Naive thymus-derived CD8-positive, alpha-beta T cell (primary cell): ENCODE measurements at regions not wholly inside any gene's neighbourhood (a gene's known extent, or its start where the extent isn't known, plus 50 kb on each side); places are given as distances from the start of the nearest gene placed in this dataset.

ENCODE experiments used
- ATAC-seq, 2 donors: fragments of 150-1000 bp; cut with Tn5 transposase in 1 of 2; sonication (Bioruptor Pico), chemical (Tn5 transposase) in 1 of 2; 1 replicate in 1 of 2; 2 replicates in 1 of 2; pipeline ENCODE4 v1.10.0; 2021; ENCODE audit warnings: mild to moderate bottlenecking in 2 of 2, moderate library complexity in 2 of 2
- POLR2A ChIA-PET: fragments of 350-600 bp; sonication (Branson Sonifier 250); formaldehyde crosslinking; loops from one replicate; lab custom pipeline; 2021; ENCODE audit warnings: antibody characterized with exemption; lab: Charles Lee
- DNase-seq, 10 donors: peaks; one replicate each; pipeline versions ENCODE4 v3.0.0 to v3.0.0-alpha.2; 2020 to 2022
- H3K27ac Mint-ChIP-seq, 10 donors: one replicate each; pipeline ENCODE4 v1.8.0; 2020 to 2022; ENCODE audit warnings: mild to moderate bottlenecking in 10 of 10, mixed read lengths in 10 of 10, moderate library complexity in 4 of 10, inconsistent platforms in 1 of 10
- H3K27me3 Mint-ChIP-seq, 5 donors: one replicate each; pipeline ENCODE4 v1.8.0; 2021 to 2022; ENCODE audit warnings: mixed read lengths in 5 of 5
- H3K36me3 Mint-ChIP-seq, 3 donors: one replicate each; pipeline ENCODE4 v1.8.0; 2020 to 2022; ENCODE audit warnings: mixed read lengths in 3 of 3, mild to moderate bottlenecking in 2 of 3, inconsistent platforms in 1 of 3
- H3K4me1 Mint-ChIP-seq, 4 donors: one replicate each; pipeline ENCODE4 v1.8.0; 2021 to 2022; ENCODE audit warnings: mixed read lengths in 4 of 4
- H3K4me3 Mint-ChIP-seq, 10 donors: one replicate each; pipeline ENCODE4 v1.8.0; 2020 to 2022; ENCODE audit warnings: mild to moderate bottlenecking in 10 of 10, mixed read lengths in 10 of 10, moderate library complexity in 6 of 10, inconsistent platforms in 1 of 10
- H3K9me3 Mint-ChIP-seq, 9 donors: one replicate each; pipeline ENCODE4 v1.8.0; 2020 to 2022; ENCODE audit warnings: mixed read lengths in 9 of 9, mild to moderate bottlenecking in 3 of 9, inconsistent platforms in 1 of 9, moderate library complexity in 1 of 9

DNA sequence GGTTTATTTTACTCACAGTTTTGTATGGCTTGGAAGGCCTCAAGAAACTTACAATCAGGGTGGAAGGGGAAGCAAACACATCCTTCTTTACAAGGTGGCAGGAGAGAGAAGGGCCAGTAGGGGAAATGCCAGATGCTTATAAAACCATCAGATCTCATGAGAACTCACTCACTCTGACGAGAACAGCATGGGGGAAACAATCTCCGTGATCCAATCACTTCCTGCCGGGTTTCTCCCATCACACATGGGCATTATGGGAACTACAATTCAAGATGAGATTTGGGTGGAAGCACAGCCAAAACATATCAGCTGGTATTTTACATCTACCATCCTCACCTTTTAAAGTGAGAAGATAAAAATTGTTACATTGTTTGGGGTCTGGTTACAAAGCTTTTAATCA is 427.9 kb upstream of the CDH7 start:
- no peak overlapping the region for H3K27ac Mint-ChIP-seq
- H3K9me3 Mint-ChIP-seq = peaks cover 0 to 20% (median 3%) of the 10 kb centered on the region in 9 donors
- H3K4me3 Mint-ChIP-seq = no peak overlapping the region
- POLR2A ChIA-PET = no interaction called here
- no peaks in the 10 kb centered on the region for H3K27me3 Mint-ChIP-seq
- no peak for DNase-seq
- H3K36me3 Mint-ChIP-seq = no peaks in the 10 kb centered on the region
- no peak for ATAC-seq
- no peaks in the 10 kb centered on the region for H3K4me1 Mint-ChIP-seq

DNA sequence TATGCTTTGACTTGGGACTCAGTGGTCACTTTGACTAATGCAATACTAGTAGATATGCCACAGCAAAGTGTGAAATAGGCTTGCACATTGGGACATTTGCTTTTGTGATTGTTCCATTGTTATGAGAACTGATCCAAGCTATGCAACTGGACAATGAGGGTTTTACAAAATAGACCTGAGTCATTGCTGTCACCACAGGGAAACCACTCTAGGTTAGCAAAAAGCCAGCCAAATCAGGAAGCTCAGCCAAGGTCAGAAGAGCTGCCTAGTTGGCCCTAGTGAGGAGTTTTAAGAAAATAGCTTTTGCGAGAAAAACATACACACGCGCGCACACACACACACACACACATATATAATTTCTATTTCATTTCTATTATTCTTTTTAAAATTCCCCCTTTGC is 452.4 kb upstream of the CDH7 start:
- no peak for ATAC-seq
- DNase-seq = no peak
- no peak overlapping the region for H3K27ac Mint-ChIP-seq
- POLR2A ChIA-PET = no interaction called here
- H3K4me1 Mint-ChIP-seq = no peaks in the 10 kb centered on the region
- no peaks in the 10 kb centered on the region for H3K27me3 Mint-ChIP-seq
- no peak overlapping the region for H3K4me3 Mint-ChIP-seq
- peaks cover 0 to 7% (median 0%) of the 10 kb centered on the region in 9 donors for H3K9me3 Mint-ChIP-seq
- H3K36me3 Mint-ChIP-seq = no peaks in the 10 kb centered on the region

DNA sequence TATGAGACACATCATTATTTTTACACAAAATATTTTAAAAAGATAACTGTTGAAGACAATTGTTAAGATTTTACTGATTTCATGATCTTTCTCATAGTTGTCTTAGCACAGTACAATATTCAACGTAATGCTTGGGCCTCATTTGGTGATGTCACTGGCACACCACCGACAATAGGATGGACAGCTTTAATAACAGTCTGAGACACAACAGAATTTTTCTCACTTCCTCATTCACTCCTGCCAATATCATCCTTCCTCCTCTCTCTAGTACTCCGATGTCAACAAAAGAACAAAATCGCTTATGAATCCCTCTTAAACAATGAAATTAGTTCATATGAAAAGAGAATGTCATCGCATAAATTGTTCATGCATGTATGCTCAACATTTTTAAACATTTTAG is 461.9 kb upstream of the CDH7 start:
- no peaks in the 10 kb centered on the region for H3K27me3 Mint-ChIP-seq
- ATAC-seq (no peak), DNase-seq (no peak)
- H3K4me1 Mint-ChIP-seq = peaks cover 0 to 2% (median 0%) of the 10 kb centered on the region in 4 donors
- no peaks in the 10 kb centered on the region for H3K36me3 Mint-ChIP-seq
- H3K9me3 Mint-ChIP-seq = peaks cover 0 to 17% (median 5%) of the 10 kb centered on the region in 9 donors
- H3K27ac Mint-ChIP-seq = no peak overlapping the region
- no peak overlapping the region for H3K4me3 Mint-ChIP-seq
- POLR2A ChIA-PET = no interaction called here

DNA sequence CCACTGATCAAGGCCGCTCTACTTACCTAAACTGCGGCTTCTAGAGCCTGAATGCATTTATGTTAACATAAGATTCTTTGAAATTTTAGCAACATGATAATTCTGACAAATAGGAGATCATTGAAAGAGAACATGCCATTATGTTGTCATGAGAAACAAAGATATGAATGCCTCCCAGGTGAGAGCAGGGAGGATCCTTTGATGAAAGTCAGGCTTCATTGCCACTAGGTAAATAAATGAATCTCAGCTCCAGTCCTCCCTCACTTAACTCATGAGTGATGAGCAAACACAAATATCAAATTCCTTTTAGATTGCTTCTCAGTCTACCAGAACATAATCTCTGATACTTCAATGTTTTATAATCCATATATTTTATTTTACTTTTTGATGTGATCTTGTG is 463.2 kb upstream of the CDH7 start:
- DNase-seq (no peak), ATAC-seq (no peak)
- Mint-ChIP-seq H3K36me3 (no peaks in the 10 kb centered on the region), H3K4me3 (no peak overlapping the region), H3K9me3 (peaks cover 0 to 20% (median 5%) of the 10 kb centered on the region in 9 donors), H3K4me1 (peaks cover 0 to 2% (median 0%) of the 10 kb centered on the region in 4 donors), H3K27me3 (no peaks in the 10 kb centered on the region), H3K27ac (no peak overlapping the region)
- POLR2A ChIA-PET = no interaction called here

DNA sequence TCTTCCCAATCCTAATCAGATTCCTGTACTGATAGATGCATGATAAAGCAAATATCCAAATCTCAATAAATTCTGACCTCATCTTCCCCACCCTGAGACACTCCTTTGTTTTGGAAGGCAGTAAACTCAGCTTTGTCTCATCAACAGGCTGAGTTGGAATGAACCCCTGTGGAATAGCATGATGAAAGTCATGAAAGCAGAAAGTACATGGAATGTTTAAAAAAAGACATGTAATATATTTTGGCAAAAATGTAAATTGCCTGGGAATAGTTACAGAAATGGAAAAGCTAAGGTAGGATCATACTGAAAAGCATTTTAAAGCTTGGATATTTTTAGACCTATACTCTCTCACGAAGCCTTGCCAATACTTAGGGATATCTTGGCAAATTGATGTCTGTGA is 468.7 kb upstream of the CDH7 start:
- Mint-ChIP-seq H3K36me3 (no peaks in the 10 kb centered on the region), H3K9me3 (peaks cover 2 to 14% (median 9%) of the 10 kb centered on the region in 9 donors), H3K4me3 (no peak overlapping the region), H3K4me1 (peaks cover 0 to 2% (median 0%) of the 10 kb centered on the region in 4 donors), H3K27ac (no peak overlapping the region), H3K27me3 (no peaks in the 10 kb centered on the region)
- no peak for DNase-seq
- no peak for ATAC-seq
- POLR2A ChIA-PET = no interaction called here

DNA sequence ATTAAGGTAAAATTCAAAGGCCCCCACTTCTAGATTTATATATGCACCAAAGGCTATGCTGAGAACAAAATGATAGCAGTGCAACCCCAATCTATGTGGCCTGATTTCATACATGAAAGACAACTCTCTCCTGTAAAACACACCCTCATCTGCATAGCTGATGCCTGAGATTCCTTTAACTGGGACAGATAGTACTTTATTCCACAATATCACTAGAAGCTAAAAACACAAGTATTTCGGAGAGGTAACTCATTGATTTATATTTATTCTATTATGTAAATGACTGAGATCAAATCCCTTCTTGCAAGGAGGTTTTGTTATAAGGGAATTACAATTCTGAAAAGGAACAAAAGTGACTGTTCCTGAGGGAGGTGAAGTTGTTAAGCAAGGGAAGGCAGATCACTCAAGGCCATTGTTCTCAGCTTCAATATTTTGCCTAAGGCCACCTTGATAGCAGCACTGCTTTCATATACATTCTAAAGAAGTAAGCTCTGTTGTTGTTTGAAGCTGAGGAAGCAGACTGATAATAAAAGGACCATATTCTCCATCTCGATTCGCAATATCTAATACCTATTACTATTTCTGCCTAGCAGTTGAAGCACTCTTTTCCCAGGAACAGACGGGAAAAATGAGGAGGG is 471.0 kb upstream of the CDH7 start:
- ATAC-seq = no peak
- no peak overlapping the region for H3K4me3 Mint-ChIP-seq
- H3K9me3 Mint-ChIP-seq = peaks cover 0 to 16% (median 8%) of the 10 kb centered on the region in 9 donors
- POLR2A ChIA-PET = no interaction called here
- H3K27ac Mint-ChIP-seq = no peak overlapping the region
- no peaks in the 10 kb centered on the region for H3K27me3 Mint-ChIP-seq
- no peak for DNase-seq
- H3K36me3 Mint-ChIP-seq = no peaks in the 10 kb centered on the region
- H3K4me1 Mint-ChIP-seq = no peaks in the 10 kb centered on the region

DNA sequence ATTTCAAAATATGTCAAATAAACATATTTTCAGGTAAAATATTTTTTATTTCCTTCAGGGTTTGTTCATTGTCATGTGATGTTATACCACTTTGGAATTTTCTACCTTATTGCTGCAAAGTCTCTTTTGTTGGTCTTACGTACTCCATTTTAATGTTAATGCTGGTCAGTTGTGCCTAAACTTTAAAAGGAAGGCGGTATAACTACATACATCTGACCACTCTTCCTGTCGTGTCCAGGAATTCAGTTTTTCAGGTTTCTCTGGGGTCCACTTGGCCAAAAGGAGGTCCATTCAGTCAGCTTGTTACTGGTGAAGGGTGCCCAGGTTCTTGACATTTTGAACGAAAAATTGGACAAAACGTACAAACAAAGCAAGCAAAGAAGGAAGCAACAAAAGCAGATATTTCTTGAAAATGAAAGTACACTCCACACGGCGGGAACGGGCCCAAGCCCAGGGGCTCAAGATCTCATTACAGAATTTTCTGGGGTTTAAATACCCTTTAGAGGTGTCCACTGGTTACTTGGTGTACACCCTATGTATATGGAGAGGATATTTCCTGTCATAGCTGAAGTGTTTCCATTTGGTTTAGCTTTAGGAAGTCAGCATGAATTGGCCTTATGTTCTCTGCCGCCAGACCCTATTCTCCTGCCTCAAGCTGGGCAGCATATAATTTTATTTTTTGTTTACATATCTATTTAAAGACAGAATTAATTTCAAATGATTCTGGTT is 471.7 kb upstream of the CDH7 start:
- no peak overlapping the region for H3K4me3 Mint-ChIP-seq
- POLR2A ChIA-PET = no interaction called here
- no peaks in the 10 kb centered on the region for H3K36me3 Mint-ChIP-seq
- H3K27ac Mint-ChIP-seq = no peak overlapping the region
- peaks cover 0 to 13% (median 7%) of the 10 kb centered on the region in 9 donors for H3K9me3 Mint-ChIP-seq
- no peaks in the 10 kb centered on the region for H3K27me3 Mint-ChIP-seq
- no peak for ATAC-seq
- DNase-seq = no peak
- H3K4me1 Mint-ChIP-seq = no peaks in the 10 kb centered on the region

DNA sequence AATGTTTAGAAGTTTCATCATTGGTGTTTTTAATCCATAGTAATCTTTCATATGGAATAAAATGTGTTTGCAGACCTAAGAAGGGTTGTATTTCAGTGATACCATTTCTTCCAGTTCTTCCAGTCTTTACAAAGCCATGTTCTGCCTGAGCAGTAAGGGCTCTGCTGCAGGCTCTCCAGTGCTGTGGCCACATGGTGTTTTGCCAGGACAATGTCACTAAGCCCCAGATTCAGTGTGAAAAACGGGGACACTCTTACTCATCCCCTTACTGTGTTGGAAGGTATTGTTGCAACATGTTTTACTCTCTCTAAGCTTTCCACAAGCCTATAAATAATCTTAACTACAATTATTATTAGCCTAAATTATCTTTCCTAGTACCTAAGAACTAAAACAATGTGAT is 481.4 kb upstream of the CDH7 start:
- no peak overlapping the region for H3K4me3 Mint-ChIP-seq
- ATAC-seq (no peak), DNase-seq (no peak)
- POLR2A ChIA-PET = no interaction called here
- H3K9me3 Mint-ChIP-seq = peaks cover 0 to 14% (median 5%) of the 10 kb centered on the region in 9 donors
- H3K36me3 Mint-ChIP-seq = no peaks in the 10 kb centered on the region
- H3K27me3 Mint-ChIP-seq = no peaks in the 10 kb centered on the region
- H3K4me1 Mint-ChIP-seq = no peaks in the 10 kb centered on the region
- H3K27ac Mint-ChIP-seq = no peak overlapping the region

DNA sequence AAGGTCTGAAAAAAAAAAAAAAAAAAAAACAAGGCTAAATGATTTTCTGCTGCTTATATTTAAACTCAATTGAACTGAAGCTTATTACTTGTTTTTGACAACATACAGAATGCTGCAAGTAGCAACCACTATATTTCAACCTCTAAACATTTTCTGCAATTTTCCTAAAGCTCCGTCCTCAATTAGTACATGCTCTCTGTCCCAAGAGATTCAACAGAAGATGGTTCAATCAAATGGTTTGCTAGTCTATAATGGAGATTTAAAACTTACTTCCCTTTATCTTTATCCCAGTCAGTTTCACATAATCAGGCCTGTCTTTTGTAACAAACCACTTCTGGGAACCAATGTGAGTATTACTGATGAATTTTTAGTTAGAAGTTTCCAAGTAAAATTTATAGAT is 485.1 kb upstream of the CDH7 start:
- ATAC-seq = no peak
- H3K4me3 Mint-ChIP-seq = no peak overlapping the region
- no peak for DNase-seq
- H3K27ac Mint-ChIP-seq = no peak overlapping the region
- POLR2A ChIA-PET = no interaction called here
- no peaks in the 10 kb centered on the region for H3K27me3 Mint-ChIP-seq
- H3K9me3 Mint-ChIP-seq = peaks cover 2 to 26% (median 5%) of the 10 kb centered on the region in 9 donors
- no peaks in the 10 kb centered on the region for H3K4me1 Mint-ChIP-seq
- H3K36me3 Mint-ChIP-seq = no peaks in the 10 kb centered on the region

DNA sequence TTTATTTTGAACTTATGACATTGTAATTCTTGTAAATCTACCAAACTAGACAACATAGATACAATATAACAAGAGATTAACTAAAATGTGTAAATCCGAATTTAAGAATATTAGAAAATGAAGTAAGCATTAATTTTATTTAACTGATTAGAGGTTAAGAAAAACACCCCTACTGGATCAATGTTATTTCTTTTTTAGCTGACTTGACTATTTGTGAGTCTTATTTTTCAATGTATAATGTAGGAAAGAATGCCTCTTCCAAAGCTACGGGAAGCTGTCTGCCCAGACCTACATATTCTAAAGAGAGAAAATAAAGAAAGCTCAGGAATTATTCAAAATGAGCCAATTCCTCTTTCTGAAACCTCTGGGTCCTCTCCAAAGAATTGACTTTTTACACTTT is 490.8 kb upstream of the CDH7 start:
- H3K4me1 Mint-ChIP-seq = no peaks in the 10 kb centered on the region
- H3K4me3 Mint-ChIP-seq = no peak overlapping the region
- POLR2A ChIA-PET = no interaction called here
- peaks cover 0 to 22% (median 7%) of the 10 kb centered on the region in 9 donors for H3K9me3 Mint-ChIP-seq
- no peaks in the 10 kb centered on the region for H3K36me3 Mint-ChIP-seq
- no peaks in the 10 kb centered on the region for H3K27me3 Mint-ChIP-seq
- ATAC-seq = no peak
- H3K27ac Mint-ChIP-seq = no peak overlapping the region
- no peak for DNase-seq

DNA sequence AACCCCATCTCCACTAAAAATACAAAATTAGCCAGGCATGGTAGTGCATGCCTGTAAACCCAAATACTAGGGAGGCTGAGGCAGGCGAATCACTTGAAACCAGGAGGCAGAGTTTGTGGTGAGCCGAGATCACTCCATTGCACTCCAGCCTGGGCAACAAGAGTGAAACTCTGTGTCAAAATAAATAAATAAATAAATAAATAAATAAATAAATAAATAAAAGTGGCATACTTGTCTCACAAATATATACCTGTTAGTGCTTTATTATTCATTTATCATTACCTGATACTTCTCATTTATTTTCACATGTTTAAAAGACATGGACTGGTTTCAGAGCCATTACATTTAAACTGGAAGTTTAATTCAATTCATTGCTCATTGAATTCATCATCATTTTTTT is 491.4 kb upstream of the CDH7 start:
- no peak for DNase-seq
- Mint-ChIP-seq H3K4me1 (no peaks in the 10 kb centered on the region), H3K27ac (no peak overlapping the region), H3K27me3 (no peaks in the 10 kb centered on the region), H3K4me3 (no peak overlapping the region), H3K36me3 (no peaks in the 10 kb centered on the region), H3K9me3 (peaks cover 0 to 28% (median 7%) of the 10 kb centered on the region in 9 donors)
- POLR2A ChIA-PET = no interaction called here
- ATAC-seq = no peak

DNA sequence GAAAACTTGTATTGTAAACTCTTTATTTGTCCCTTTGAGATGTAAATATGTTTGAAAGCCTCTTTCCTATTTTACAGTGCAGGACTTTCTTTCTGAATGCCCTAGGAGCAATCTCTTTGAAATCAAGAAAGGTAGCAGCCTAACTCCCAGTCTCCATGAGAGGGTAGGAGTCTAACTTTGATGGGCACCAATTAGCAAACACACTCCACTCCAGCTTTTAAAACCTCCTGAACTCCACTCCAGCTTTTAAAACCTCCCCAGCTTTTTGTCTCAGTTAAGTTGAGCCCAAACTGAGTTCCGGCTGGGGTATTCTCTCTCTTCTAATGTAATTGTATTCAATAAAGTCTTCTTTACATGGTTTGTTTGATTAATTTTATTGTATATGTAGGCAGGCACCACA is 493.7 kb upstream of the CDH7 start:
- H3K27ac Mint-ChIP-seq = no peak overlapping the region
- H3K4me3 Mint-ChIP-seq = no peak overlapping the region
- ATAC-seq (no peak), DNase-seq (no peak)
- no peaks in the 10 kb centered on the region for H3K36me3 Mint-ChIP-seq
- no peaks in the 10 kb centered on the region for H3K27me3 Mint-ChIP-seq
- POLR2A ChIA-PET = no interaction called here
- H3K4me1 Mint-ChIP-seq = no peaks in the 10 kb centered on the region
- peaks cover 0 to 16% (median 5%) of the 10 kb centered on the region in 9 donors for H3K9me3 Mint-ChIP-seq

DNA sequence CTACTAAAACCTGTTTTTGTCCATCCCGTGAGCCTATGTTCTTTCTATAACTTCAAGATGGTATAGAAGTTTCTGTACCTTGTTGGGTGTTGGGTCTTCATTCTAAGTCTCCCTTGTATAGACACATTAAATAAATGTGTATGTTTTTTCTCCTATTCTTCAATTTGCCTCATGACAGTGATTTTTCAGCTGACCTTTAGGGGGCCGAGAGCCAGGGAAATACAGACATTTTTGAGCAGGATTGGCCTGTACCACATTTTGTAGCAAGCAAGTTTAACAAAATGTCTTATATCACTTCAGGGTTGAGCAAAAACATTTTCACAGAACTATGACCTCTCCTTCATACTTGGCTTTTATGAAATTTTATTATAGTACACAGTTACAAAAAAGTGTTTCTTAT is 495.4 kb upstream of the CDH7 start:
- DNase-seq = no peak
- no peaks in the 10 kb centered on the region for H3K36me3 Mint-ChIP-seq
- no peaks in the 10 kb centered on the region for H3K27me3 Mint-ChIP-seq
- H3K4me1 Mint-ChIP-seq = no peaks in the 10 kb centered on the region
- H3K27ac Mint-ChIP-seq = no peak overlapping the region
- H3K4me3 Mint-ChIP-seq = no peak overlapping the region
- POLR2A ChIA-PET = no interaction called here
- ATAC-seq = no peak
- peaks cover 0 to 16% (median 5%) of the 10 kb centered on the region in 9 donors for H3K9me3 Mint-ChIP-seq

DNA sequence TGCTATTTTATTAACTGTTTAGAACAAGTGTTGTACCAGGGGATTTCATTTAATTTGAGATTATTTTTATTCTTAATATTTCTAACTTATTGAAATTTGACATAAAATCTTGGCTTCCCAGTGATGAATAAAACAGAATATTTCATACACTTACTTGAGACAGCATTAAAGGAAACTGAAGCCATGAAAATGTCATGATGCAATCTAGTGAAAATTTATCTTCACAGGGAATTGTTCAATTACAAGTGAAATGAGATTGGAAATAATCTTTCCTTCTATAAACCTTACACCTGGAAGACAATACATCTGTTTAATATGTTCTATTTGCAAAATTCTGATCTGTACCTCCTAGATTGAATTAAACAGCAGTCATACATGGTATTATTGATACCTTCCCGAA is 511.0 kb upstream of the CDH7 start:
- H3K4me3 Mint-ChIP-seq = no peak overlapping the region
- no peak for ATAC-seq

More for the DNA sequence above, 511.0 kb upstream of the CDH7 start:
- no peaks in the 10 kb centered on the region for H3K27me3 Mint-ChIP-seq
- POLR2A ChIA-PET = no interaction called here
- no peaks in the 10 kb centered on the region for H3K36me3 Mint-ChIP-seq
- no peaks in the 10 kb centered on the region for H3K4me1 Mint-ChIP-seq
- H3K27ac Mint-ChIP-seq = no peak overlapping the region
- DNase-seq = no peak
- H3K9me3 Mint-ChIP-seq = peaks cover 0 to 12% (median 6%) of the 10 kb centered on the region in 9 donors
